ENCODE measurements at regions not wholly inside any gene's neighbourhood (a gene's known extent, or its start where the extent isn't known, plus 50 kb on each side); places are given as distances from the start of the nearest gene placed in this dataset.

DNA sequence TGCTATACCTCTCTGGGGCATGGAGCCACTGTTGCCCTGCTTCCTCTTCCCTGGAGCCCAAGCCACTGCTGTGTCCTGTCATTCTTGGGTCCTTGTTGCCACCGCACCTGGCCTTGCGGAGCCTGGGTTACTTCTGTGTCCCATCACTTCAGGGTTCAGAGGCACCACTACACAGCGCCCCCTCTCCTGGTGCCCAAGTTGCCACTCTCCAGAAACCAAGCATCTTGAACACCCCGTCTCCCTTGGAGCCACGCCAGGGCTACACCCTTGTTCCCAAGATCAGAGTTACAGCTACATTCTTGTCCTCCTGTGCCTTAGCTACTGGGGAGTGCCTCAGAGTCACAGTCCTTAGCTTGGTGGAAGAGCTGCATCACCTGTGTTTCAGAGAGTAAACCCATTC is 147.2 kb upstream of the CD180 start:
- TF ChIP-seq, protein P1, sequence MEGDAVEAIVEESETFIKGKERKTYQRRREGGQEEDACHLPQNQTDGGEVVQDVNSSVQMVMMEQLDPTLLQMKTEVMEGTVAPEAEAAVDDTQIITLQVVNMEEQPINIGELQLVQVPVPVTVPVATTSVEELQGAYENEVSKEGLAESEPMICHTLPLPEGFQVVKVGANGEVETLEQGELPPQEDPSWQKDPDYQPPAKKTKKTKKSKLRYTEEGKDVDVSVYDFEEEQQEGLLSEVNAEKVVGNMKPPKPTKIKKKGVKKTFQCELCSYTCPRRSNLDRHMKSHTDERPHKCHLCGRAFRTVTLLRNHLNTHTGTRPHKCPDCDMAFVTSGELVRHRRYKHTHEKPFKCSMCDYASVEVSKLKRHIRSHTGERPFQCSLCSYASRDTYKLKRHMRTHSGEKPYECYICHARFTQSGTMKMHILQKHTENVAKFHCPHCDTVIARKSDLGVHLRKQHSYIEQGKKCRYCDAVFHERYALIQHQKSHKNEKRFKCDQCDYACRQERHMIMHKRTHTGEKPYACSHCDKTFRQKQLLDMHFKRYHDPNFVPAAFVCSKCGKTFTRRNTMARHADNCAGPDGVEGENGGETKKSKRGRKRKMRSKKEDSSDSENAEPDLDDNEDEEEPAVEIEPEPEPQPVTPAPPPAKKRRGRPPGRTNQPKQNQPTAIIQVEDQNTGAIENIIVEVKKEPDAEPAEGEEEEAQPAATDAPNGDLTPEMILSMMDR (IDR thresholded peaks at IDR 0.05 in 2 of 3, conservative IDR thresholded peaks at IDR 0.05 in 1 of 3; ENCODE audit: borderline replicate concordance in 1 of 3, insufficient read depth in 1 of 3, low read depth in 2 of 3, low read length in 2 of 3): no peak
- TF ChIP-seq EZH2 (IDR thresholded peaks at IDR 0.05): no peak
- TF ChIP-seq, protein P2, sequence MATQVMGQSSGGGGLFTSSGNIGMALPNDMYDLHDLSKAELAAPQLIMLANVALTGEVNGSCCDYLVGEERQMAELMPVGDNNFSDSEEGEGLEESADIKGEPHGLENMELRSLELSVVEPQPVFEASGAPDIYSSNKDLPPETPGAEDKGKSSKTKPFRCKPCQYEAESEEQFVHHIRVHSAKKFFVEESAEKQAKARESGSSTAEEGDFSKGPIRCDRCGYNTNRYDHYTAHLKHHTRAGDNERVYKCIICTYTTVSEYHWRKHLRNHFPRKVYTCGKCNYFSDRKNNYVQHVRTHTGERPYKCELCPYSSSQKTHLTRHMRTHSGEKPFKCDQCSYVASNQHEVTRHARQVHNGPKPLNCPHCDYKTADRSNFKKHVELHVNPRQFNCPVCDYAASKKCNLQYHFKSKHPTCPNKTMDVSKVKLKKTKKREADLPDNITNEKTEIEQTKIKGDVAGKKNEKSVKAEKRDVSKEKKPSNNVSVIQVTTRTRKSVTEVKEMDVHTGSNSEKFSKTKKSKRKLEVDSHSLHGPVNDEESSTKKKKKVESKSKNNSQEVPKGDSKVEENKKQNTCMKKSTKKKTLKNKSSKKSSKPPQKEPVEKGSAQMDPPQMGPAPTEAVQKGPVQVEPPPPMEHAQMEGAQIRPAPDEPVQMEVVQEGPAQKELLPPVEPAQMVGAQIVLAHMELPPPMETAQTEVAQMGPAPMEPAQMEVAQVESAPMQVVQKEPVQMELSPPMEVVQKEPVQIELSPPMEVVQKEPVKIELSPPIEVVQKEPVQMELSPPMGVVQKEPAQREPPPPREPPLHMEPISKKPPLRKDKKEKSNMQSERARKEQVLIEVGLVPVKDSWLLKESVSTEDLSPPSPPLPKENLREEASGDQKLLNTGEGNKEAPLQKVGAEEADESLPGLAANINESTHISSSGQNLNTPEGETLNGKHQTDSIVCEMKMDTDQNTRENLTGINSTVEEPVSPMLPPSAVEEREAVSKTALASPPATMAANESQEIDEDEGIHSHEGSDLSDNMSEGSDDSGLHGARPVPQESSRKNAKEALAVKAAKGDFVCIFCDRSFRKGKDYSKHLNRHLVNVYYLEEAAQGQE (IDR thresholded peaks at IDR 0.05; ENCODE audit: low read depth): no peak
- no peak for TF ChIP-seq ZNF274 (IDR thresholded peaks at IDR 0.05; ENCODE audit: low read depth, low read length)
- no peak for TF ChIP-seq ELF1 (IDR thresholded peaks at IDR 0.05; ENCODE audit: borderline replicate concordance, low read depth)
- TF ChIP-seq, protein P3, sequence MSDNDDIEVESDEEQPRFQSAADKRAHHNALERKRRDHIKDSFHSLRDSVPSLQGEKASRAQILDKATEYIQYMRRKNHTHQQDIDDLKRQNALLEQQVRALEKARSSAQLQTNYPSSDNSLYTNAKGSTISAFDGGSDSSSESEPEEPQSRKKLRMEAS (IDR thresholded peaks at IDR 0.05): no peak
- TF ChIP-seq, protein P4, sequence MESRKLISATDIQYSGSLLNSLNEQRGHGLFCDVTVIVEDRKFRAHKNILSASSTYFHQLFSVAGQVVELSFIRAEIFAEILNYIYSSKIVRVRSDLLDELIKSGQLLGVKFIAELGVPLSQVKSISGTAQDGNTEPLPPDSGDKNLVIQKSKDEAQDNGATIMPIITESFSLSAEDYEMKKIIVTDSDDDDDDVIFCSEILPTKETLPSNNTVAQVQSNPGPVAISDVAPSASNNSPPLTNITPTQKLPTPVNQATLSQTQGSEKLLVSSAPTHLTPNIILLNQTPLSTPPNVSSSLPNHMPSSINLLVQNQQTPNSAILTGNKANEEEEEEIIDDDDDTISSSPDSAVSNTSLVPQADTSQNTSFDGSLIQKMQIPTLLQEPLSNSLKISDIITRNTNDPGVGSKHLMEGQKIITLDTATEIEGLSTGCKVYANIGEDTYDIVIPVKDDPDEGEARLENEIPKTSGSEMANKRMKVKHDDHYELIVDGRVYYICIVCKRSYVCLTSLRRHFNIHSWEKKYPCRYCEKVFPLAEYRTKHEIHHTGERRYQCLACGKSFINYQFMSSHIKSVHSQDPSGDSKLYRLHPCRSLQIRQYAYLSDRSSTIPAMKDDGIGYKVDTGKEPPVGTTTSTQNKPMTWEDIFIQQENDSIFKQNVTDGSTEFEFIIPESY (IDR thresholded peaks at IDR 0.05; ENCODE audit: extremely low read depth, insufficient replicate concordance, low read length): no peak
